OCI-M1 (cell line): ENCODE measurements at regions not wholly inside any gene's neighbourhood (a gene's known extent, or its start where the extent isn't known, plus 50 kb on each side); places are given as distances from the start of the nearest gene placed in this dataset.

Experiments used
- DNase-seq: peaks from one replicate; lab custom pipeline; 2025; lab: John Stamatoyannopoulos, UW

DNA sequence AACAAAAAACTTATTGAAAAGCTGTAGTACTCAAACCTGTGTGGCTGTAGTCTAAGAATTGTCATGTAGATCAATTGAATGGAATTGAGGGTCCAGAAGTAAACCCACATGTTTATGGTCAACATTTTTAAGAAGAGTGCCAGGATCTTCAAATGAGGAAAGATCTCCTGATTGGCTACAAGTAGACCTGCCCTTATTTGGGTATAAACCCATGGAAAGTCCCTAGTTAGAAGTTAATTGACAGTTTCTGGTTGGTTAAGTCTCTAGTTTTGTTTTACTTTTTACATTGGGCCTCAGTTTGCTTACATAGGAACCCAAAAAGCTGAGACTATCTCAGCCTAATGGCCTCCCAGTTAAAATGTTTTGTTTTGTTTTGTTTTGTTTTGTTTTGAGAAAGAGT lies 91.9 kb upstream of the RESF1 start:
- DNase-seq: no peak

DNA sequence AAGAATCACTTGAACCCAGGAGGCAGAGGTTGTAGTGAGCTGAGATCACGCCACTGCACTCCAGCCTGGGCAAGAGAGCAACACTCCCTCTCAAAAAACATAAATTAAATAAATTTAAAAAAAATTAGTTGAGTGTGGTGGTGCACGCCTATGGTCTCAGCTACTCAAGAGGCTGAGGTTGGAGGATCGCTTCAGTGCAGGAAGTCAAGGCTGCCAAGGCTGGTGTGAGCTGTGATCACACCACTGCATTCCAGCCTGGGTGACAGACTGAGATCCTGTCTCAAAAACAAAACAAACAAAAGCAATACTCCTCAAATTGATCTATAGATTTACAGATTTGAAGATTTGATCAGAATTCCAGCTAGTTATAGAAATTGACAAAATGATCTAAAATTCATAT lies 92.7 kb upstream of the RESF1 start:
- DNase-seq: no peak

DNA sequence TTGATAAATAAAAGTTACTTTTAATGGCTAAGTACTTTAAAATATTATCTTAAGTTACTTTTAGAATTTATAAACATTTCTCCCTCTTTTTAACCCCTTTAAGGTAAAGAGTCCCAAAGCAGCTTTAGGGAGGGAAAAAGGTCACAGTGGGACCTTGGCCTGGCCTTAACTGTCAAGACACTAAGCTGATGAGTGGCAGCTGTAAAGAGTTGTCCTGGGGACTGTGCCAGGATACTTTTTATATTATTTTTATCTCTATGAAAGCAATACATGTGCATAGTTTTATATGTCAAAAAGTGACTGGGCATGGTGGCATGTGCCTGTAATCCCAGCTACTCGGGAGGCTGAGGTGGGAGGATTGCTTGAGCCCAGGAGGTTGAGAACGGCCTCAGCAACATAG lies 94.2 kb upstream of the RESF1 start:
- DNase-seq: no peak

DNA sequence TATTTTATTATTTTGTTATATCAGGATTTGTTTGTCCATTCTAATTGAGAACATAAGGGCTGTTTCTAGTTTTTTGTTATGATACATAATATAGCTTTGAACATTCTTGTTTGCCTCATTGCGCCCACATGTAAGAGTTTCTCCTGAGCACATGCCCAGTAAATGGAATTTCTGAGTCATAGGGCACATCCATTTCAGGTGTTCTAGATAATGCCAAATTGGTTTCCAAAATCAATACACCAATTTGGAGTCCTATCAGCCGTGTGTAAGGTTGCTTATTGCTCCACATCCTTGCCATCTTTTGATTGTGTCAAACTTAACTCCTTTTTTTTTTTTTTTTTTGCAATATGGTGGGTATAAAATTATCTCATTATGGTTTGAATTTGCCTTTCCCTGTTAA lies 97.9 kb upstream of the RESF1 start:
- no peak for DNase-seq

DNA sequence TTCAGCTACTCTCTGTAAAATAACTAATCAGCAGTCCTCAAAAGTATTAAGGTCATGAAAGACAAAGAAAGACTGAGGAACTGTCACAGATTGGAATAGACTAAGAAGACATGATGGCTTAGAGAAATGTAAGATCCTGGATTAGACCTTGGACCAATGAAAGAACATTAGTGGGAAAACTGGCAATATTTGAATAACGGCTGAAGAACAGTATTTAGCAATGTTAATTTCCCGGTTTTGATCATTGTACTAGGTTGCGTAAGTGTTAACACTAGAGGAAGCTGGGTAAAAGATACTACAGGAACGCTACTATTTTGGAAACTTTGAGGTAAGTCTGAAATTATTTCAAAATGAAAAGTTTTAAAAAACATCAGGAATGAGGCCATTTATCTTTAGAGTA lies 98.8 kb upstream of the RESF1 start:
- DNase-seq: no peak

DNA sequence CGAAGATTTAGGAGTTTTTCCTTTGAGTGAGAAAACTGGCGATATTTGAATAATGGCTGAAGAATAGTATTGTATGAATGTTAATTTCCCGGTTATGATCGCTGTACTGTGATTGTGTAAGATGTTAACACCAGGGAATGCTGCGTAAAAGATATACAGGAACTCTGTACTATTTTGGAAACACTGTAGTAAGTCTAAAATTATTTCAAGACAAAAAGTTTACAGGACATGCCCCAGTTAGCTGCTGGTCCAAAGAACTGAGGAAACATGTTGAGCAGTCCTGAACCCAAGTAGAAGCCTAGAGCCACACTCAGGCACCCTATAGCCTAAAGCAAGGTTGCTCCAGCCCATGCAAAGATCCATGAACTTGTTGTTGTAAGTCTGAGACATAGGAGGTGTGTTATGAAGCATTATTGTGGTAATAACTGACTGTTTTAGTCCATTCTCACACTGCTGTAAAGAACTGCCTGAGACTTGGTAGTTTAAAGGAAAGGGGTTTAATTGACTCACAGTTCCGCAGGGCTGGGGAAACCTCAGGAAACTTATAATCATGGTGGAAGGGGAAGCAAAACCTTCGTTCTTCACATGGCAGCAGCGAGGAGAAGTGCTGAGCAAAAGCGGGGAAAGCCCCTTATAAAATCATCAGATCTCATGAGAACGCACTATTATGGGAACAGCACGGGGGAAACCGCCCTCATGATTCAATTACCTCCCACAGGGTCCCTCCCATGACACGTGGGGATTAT lies 99.8 kb upstream of the RESF1 start:
- no peak for DNase-seq

DNA sequence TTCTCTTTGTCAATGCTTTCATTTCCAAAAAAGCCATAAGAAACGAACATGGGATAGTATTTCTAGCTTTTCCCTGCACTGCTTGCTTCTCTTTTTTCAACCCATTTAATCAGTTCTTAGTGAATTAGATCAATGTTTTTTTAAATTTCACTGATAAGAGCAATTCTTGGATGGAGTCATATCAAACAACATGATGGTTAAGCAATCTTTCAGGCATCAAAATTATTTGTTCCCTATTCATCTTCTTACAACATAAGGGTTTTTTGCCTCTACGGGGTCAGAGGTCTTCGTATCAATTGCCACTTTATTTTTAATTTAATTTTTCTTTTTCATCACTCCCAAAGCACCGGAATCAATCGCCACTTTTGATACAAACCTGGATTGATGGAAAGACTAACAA lies 103.8 kb upstream of the RESF1 start:
- no peak for DNase-seq

DNA sequence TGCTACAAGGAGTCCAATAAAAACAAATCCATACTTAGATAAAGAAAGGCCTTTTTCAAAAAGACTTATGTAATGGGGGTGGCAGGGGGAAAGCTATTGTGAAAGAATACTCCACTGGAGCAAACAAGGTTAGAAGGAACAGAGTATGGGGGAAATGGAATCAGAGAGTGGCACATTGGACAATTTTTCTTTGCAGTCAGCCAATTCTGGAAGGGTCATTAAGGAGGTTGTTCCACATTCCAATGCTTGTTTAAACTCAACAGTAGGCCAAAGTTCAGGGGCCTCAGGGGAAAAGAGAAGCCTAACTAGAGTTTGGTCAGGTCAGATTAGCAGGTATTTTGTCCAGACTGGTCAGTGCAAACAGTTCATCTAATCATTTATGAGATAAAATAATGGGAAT lies 105.2 kb upstream of the RESF1 start:
- DNase-seq: no peak

DNA sequence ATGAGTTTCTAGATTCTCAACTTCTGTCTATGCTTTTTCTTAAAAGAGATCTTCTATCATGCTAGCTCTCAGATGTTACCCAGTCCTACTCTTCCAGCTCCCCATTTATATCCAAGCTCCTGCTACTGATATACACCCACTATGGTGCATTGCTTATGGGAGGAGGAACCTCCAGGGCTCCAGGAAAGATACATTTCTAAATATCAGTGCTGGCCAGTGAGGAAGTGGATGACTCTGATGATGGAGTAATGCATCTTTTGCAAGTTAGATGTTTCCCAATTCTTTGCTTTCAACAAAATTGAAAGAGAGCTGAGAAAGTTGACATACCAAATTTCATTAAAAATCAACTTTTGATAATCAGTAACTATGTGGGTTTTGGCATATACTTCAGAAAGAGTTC lies 105.7 kb upstream of the RESF1 start:
- no peak for DNase-seq

DNA sequence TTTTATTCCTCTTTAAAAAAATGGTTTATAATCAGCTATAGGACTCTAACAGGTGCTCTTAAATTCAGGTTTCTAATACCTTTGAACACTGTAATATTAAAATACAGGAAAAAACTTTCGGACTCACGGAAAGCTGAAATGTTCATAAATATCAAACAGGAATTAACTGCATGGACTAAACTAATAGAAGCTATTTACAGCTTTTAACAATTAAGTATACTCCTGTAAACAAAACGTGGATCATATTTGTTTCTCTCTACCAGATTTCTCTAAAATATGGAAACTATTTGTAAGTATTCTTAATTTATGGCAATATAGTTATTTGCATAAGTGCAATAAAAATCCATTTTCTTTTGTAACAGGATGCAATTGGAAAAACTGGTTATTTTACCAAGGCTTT lies 108.9 kb upstream of the RESF1 start:
- DNase-seq: peak; percentile 43

DNA sequence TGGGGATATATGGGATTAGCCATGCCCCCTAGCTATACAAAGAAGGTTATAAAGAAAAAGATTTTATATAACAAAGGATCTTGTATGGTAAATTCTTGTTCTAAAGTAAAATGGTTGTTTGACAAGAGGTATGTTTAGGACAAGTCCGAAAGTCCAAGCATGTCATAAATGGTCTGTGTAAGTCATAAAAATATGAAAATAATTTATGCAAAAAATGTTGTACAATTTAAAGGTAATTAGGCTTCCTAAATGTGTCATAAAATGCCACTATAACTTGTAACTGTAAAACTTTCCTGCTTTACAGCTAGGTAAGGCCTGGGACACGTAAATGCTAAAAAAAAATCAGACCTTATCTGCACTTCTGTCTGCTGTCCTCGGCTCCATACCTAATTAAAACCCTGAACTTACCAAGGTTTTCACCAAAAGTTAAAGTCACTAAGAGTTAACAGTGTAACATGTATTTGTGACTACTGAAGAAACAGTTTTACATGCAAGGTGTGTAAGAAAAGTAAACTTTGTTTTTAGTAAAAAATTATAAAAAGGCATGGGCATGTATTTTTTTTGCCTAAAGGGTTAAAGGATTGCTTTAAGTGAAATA lies 110.0 kb upstream of the RESF1 start:
- peak; percentile 74 for DNase-seq

DNA sequence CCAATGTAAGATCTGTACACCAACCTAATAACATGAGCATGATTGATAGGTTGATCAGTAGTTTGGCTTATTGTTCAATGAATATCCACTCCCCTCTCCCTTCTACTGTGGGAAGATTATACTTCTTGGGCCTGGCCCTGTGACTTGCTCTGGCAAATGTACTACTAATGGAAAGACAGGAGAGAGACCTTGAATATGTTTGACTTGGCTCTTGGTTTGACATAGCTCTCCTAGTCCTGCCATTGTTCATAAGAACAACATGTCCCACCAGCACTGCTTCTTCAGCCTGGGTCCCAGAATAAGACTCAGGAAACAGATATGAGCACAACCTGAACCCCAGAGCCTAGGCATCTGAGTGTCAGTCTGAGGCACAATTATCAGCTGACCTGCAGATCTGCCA lies 112.8 kb upstream of the RESF1 start:
- DNase-seq: no peak

DNA sequence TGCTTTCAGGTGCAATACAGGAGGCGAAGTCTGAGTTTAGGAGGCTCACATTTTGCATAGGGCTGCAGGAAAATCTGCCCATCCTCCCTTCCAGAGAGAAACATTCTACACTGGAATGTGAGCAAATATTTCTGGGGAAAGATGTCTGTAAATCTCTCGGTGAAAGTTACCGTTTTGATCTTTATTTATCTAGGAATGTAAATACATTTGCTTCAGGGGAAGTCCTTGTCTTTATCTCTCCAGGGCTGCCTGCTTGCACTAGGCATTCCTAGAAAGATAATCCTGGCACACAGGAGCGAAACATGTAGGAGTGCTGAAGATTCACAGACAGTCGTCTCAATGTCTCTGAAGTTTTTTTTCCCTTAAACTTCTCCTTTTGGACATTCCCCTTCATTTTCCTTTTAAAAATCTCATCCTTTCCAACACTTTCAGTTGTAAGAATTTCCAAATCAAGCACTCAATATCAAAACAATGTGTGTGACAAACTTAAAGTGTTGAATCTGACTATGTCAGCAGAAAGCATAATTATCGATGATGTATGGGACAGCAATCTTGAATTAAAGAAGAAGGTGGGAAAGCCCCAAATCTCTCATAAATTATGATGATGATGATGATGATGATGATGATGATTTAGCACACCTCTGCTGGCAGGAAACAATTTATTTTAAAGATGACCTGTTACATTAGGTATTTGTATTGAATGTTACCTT lies 113.4 kb upstream of the RESF1 start:
- DNase-seq: no peak

DNA sequence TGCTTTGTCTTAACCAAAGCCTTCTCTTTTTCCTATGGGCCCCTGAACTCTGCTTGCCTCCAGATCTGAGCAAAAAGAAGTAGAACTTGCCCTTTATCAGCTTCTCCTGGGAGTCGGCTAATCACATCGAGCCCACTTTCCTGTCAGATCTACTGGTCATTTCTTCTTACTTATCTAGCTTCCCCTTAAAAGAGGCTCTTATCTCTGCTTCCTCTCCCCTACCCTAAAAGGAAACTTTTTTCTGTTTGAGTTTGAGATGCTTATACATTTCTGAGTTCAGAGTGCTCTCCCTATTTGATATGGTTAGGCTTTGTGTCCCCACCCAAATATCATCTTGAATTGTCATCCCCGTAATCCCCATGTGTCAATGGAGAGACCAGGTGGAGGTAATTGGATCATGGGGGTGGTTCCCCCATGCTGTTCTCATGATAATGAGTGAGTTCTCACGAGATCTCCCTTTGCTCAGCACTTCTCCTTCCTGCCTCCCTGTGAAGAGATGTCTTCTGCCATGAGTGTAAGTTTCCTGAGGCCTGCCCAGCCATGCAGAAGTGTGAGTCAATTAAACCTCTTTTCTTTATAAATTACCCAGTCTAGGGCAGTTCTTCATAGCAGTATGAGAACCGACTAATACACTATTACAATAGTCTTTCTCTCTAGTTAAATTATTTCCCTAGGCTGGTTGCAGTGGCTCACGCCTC lies 114.7 kb upstream of the AMN1 start:
- DNase-seq: peak; percentile 82

DNA sequence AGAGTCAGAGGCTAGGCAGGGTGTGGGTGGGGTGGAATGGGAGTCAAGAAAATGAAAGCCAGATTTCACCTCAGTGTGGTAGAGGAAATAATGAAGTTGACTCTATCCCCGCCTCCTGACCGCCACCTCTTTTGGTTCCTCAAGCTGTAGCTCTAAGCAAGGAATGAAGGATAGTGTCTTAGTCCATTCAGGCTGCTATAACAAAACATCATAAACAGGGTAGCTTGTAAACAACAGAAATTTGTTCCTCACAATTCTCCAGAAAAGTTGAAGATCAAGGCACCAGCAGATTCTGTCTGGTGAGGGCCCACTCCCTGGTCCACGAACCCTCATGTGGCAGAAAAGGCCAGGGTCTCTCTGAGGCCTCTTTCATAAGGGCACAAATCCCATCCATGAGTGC lies 109.1 kb upstream of the AMN1 start:
- no peak for DNase-seq

DNA sequence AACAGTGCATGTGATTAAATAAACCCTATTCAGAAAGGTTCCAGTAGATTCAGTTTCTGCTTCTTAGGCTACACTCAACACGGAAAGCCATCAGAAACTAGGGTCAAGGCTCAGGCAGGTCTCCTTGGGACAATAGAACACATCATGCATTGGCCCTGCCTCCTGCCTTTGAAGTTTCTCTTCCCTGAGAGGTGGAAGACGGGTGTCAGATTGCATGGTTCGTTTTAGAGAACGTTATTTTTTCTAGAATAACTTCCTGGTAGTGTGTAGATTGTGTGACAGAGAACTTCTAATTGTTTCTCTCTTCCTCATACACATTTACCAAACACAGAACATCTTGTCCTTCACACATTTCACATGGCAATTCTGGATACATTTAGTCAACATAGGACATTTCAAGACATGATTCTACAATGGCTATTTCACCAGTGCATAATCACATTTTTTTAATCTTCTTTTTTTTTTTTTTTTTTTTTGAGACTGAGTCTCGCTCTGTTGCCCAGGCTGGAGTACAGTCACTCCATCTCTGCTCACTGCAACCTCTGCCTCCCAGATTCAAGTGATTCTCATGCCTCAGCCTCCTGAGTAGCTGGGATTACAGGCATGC lies 106.6 kb upstream of the AMN1 start:
- no peak for DNase-seq

DNA sequence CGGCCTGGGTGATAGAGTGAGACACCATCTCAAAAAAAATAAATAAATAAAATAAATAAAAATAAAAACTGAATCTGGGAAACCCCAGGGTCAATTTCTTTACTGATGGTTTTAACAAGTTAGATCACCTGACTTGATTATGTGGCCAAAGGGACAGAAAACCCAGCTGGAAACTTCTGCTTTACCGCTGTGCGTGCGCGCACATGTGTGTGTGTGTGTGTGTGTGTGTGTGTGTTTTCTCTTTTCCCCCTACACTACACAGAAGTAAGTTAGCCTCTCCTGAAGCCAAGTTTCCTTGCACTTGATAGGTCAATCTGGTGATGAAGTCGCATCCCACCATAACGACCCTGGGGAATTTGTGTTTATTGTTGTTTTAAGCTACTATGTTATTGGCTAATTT lies 105.3 kb upstream of the AMN1 start:
- DNase-seq: no peak

DNA sequence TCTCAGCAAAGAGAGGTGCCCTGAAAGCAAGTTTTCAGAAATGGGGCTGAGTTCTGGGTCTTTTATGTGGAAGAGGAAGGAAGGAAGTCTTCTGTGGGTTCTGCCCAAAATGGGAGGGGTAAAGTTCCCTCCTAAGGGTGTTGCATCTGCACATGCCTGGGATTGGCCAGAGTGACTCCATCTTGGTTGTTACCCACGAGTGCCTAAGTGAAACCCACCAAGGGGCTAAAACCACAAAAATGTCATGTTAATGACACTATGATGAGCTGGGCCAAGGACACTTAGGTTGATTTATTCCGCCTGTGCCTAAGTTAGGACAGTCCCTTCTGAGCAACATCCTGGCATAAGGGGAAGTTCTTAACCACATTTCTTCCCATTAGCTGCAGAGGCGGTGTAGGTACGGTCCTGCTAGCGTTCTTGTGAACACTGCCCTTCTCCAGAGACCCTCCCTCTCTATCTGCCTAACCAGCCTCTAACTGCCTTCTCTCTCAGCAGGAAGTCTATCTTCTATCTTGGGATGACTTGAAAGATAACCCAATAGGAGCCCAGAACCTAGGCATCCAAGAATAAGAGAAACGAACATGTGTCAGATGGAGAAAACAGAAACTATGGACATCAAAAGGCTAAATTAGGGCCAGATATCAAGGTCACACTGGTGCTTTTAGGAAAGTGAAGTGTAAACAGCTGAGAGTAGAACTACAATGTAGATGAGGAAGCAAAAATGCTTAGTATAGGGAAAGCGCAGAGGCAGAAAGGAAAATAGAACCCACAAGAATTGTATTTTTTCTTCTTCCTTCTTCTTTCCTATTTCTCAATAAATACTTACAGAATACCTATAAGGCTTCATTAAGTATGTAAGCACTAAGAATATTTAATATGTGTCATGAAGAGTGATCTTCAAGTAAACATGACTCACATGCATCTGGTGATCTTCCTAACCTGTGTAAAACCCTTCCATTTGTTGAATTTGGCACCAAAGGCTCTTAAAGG lies 104.2 kb upstream of the AMN1 start:
- peak; percentile 86 for DNase-seq

DNA sequence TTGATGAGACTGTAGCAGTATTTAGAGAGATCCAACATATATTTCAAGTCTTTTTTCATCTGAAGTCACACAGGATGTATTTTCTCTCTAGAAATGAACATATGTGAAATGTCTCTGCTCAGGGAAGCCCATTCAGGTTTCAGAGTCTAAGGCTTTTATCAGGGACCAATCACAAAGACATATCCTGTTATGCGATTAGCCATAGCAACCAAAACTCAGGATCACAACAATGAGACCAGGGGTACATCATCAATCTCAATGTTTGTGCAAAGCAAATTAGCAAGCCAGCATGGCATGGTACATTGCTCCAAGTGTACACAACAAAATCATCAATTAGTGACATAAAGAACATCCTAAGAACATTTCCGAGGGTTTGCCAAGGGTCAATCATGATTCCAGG lies 99.2 kb upstream of the AMN1 start:
- no peak for DNase-seq

DNA sequence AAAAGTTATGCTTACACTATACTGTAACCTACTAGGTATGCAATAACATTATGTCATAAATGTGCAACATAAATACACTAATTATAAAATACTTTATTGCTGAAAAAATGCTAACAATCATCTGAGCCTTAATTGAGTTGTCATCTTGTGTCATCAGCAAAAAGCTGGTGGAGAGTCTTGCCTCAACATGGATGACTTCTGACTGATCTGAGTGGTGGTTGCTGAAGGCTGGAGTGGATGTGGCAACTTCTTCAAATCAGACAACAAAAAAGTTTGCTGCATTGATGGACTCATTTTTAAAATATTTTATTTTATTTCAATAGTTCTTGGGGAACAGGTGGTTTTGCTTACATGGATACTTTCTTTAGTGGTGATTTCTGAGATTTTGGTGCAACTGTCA lies 93.9 kb upstream of the AMN1 start:
- DNase-seq: no peak

DNA sequence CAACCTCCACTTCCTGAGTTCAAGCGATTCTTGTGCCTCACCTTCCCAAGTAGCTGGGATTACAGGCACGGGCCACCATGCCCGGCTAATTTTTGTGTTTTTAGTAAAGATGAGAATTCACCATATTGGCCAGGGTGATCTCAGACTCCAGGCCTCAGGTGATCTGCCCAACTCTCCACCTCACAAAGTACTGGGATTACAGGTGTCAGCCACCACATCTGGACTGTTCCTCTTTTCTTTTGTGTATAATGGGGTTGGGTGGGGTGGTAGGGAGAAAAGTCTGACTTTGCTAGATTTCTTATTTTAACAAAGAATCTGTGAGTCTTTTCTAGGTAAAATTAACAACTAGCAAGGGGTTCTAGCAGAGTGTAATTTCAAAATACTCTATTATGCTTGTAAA lies 92.7 kb upstream of the AMN1 start:
- no peak for DNase-seq
